ENCODE measurements at regions not wholly inside any gene's neighbourhood (a gene's known extent, or its start where the extent isn't known, plus 50 kb on each side); places are given as distances from the start of the nearest gene placed in this dataset.

GRCh38 chr3:3745693-3746092 is 53.5 kb upstream of the LRRN1 start:
- H3K4me1 ChIP-seq, result no peaks in the 10 kb centered on the region
- WGBS, result 67% methylated on average over 1 of the region's 1 CpG
- no peak overlapping the region for H3K27ac ChIP-seq (replicated peaks in 1 of 4)
- intact Hi-C loops (cut with DNase I), result no loop called here
- no peak for DNase-seq (ENCODE audit: extremely low spot score)
- no peak overlapping the region for H3K4me3 ChIP-seq
- no peaks in the 10 kb centered on the region for H3K27me3 ChIP-seq
- TF ChIP-seq POLR2AphosphoS5 (IDR thresholded peaks at IDR 0.05) (no peak), EP300 (IDR thresholded peaks at IDR 0.05) (no peak), POLR2A (IDR thresholded peaks at IDR 0.05; ENCODE audit: low read depth) (no peak)
- TF ChIP-seq, protein P1, sequence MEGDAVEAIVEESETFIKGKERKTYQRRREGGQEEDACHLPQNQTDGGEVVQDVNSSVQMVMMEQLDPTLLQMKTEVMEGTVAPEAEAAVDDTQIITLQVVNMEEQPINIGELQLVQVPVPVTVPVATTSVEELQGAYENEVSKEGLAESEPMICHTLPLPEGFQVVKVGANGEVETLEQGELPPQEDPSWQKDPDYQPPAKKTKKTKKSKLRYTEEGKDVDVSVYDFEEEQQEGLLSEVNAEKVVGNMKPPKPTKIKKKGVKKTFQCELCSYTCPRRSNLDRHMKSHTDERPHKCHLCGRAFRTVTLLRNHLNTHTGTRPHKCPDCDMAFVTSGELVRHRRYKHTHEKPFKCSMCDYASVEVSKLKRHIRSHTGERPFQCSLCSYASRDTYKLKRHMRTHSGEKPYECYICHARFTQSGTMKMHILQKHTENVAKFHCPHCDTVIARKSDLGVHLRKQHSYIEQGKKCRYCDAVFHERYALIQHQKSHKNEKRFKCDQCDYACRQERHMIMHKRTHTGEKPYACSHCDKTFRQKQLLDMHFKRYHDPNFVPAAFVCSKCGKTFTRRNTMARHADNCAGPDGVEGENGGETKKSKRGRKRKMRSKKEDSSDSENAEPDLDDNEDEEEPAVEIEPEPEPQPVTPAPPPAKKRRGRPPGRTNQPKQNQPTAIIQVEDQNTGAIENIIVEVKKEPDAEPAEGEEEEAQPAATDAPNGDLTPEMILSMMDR (IDR thresholded peaks at IDR 0.05), result no peak
- H3K9me3 ChIP-seq, result no peaks in the 10 kb centered on the region
- H3K36me3 ChIP-seq, result no peaks in the 10 kb centered on the region

GRCh38 chr3:3744826-3745225 is 54.4 kb upstream of the LRRN1 start:
- TF ChIP-seq, protein P1 (IDR thresholded peaks at IDR 0.05), result no peak
- TF ChIP-seq POLR2A (IDR thresholded peaks at IDR 0.05; ENCODE audit: low read depth) (no peak), POLR2AphosphoS5 (IDR thresholded peaks at IDR 0.05) (no peak), EP300 (IDR thresholded peaks at IDR 0.05) (no peak)
- no peak overlapping the region for H3K27ac ChIP-seq (replicated peaks in 1 of 4)
- 94% methylated on average over 6 of the region's 6 CpGs for WGBS
- no peaks in the 10 kb centered on the region for H3K4me1 ChIP-seq
- no peaks in the 10 kb centered on the region for H3K9me3 ChIP-seq
- intact Hi-C loops (cut with DNase I), result no loop called here
- H3K4me3 ChIP-seq, result no peak overlapping the region
- no peaks in the 10 kb centered on the region for H3K27me3 ChIP-seq
- no peaks in the 10 kb centered on the region for H3K36me3 ChIP-seq
- no peak for DNase-seq (ENCODE audit: extremely low spot score)

- WGBS, result 93% methylated on average over 3 of the region's 3 CpGs
- no peak overlapping the region for H3K4me3 ChIP-seq
- TF ChIP-seq POLR2A (IDR thresholded peaks at IDR 0.05; ENCODE audit: low read depth), result no peak
- TF ChIP-seq, protein P1 (IDR thresholded peaks at IDR 0.05), result no peak
- no peak overlapping the region for H3K27ac ChIP-seq (replicated peaks in 1 of 4)
- intact Hi-C loops (cut with DNase I), result no loop called here
- no peaks in the 10 kb centered on the region for H3K4me1 ChIP-seq
- H3K9me3 ChIP-seq, result no peaks in the 10 kb centered on the region
- no peaks in the 10 kb centered on the region for H3K36me3 ChIP-seq
- DNase-seq (ENCODE audit: extremely low spot score), result no peak
- H3K27me3 ChIP-seq, result no peaks in the 10 kb centered on the region
Measured at GRCh38 chr3:3743754-3744153, 55.5 kb upstream of the LRRN1 start.

DNA sequence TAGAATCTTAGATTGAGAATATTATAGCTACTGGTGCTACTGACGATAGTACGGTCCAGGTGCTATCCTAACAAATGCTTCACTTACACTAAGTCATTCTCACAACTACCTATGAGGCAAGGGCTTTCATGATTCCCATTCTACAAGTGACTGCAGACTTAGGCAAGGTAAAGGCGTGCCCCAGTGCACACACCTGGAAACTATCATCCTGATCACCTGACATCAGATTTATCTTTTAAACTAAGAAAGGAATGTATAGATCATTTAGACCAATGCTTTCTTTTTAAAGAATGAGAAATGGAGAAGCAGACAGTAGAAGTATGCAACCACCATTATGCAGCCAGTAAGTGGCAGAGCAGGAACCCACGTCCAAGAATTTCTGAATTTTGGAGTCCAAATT is 59.2 kb upstream of the LRRN1 start:
- no peak overlapping the region for H3K4me3 ChIP-seq
- H3K27ac ChIP-seq (replicated peaks in 1 of 4), result no peak overlapping the region
- WGBS, result 78% methylated on average over 4 of the region's 4 CpGs
- intact Hi-C loops (cut with DNase I), result no loop called here
- TF ChIP-seq POLR2AphosphoS5 (IDR thresholded peaks at IDR 0.05) (no peak), POLR2A (IDR thresholded peaks at IDR 0.05; ENCODE audit: low read depth) (no peak), EP300 (IDR thresholded peaks at IDR 0.05) (no peak)
- TF ChIP-seq, protein P1 (IDR thresholded peaks at IDR 0.05), result no peak
- H3K4me1 ChIP-seq, result no peaks in the 10 kb centered on the region
- no peaks in the 10 kb centered on the region for H3K36me3 ChIP-seq
- no peaks in the 10 kb centered on the region for H3K27me3 ChIP-seq
- H3K9me3 ChIP-seq, result no peaks in the 10 kb centered on the region
- DNase-seq (ENCODE audit: extremely low spot score), result no peak

DNA sequence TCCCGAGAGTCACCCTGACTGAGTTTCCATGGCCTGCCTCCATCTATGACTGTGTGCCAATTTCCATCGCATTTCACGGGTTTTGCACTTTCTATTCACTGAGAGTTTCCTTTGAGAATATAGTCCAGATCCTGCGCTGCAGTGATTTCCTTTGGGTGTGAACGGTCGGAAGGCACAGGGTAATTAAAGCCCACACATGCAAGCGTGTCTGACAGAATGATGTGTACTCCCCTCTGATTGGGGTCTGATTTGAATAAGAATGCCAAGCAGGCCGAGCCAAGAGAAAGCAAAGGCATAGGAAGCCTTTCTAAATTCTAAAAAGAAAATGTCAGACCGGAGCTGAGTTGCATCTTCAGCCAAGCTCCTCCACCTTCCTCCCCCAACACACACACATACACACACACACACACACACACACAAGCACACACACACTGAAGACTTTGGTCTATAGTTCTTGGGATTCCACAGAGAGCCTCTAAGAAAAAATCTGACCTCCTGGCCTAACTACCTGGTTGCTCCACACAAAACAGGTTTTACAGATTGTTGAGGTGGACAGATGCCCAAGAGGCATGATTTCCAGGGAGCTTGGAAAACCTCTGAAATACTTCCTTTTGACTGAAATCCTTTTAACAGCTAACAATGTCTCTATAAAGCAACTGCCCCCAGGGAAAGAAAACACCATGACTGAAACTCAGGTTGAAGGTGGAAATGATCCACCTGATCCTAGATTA is 59.7 kb upstream of the LRRN1 start:
- no peaks in the 10 kb centered on the region for H3K36me3 ChIP-seq
- DNase-seq (ENCODE audit: extremely low spot score), result no peak
- no peaks in the 10 kb centered on the region for H3K27me3 ChIP-seq
- H3K4me3 ChIP-seq, result no peak overlapping the region
- H3K27ac ChIP-seq (replicated peaks in 1 of 4), result no peak overlapping the region
- H3K4me1 ChIP-seq, result no peaks in the 10 kb centered on the region
- 69% methylated on average over 9 of the region's 9 CpGs for WGBS
- no peaks in the 10 kb centered on the region for H3K9me3 ChIP-seq
- TF ChIP-seq, protein P1 (IDR thresholded peaks at IDR 0.05), result no peak
- no peak for TF ChIP-seq POLR2AphosphoS5 (IDR thresholded peaks at IDR 0.05)
- TF ChIP-seq POLR2A (IDR thresholded peaks at IDR 0.05; ENCODE audit: low read depth), result no peak
- TF ChIP-seq EP300 (IDR thresholded peaks at IDR 0.05), result no peak
- intact Hi-C loops (cut with DNase I), result no loop called here
